ENCODE measurements at regions not wholly inside any gene's neighbourhood (a gene's known extent, or its start where the extent isn't known, plus 50 kb on each side); places are given as distances from the start of the nearest gene placed in this dataset.

DNA sequence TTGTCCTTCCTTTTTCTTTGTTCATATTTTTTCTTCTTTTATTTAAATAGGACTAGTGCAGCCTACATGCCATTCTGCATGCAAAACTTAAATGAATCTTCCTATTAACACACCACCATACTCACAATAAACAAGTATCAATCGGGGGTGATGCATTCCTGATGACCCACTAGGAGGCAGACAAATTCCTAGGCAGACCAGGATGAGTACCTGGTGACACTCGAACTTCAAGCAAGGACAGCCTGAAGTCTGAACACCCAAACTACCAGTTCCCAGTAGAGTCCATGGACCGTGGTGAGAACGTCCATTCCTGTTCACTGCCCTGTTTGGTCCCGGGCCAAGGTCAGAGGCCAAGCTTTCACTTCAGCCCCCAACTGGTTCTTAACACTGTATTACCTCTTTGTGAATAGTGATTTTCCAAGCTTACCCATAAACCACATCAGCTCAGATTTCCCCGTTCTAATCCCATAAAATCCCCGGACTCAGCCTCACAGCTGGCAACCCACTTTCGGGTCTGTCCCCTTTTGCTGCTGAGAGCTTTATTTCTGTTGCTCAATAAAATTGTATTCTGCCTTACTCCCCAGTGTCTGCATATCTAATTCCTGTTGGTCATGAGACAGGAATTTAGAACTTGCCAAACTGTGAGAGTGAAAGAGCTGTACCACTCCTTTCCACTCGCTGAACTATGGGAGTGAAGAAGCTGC is 1286.6 kb downstream of the FSTL5 start:
- ATAC-seq (no peak), DNase-seq (ENCODE audit: low spot score in 2 of 2) (no peak)
- Mint-ChIP-seq H3K9me3 (peaks cover 16% of the 10 kb centered on the region), H3K4me1 (no peaks in the 10 kb centered on the region), H3K36me3 (no peaks in the 10 kb centered on the region), H3K4me3 (no peak overlapping the region), H3K27ac (no peak overlapping the region)

DNA sequence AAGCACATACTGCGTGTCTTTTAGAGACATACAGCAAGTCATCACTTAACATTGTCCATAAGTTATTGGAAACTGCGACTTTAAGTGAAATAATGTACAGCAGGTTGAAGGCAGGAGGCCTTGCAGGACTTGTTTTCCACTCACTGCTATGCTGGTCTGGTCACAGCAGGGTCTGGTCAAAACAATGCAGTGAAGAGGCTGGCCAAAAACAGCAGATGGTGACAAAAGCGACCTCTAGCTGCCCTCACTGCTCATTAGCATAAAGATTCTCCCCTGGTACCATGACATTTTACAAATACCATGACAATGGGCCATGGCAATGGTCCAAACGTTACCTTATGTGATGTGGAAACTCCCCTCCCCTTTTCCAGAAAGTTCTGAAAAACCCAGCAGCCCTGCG is 1283.6 kb downstream of the FSTL5 start:
- H3K27ac Mint-ChIP-seq, result no peak overlapping the region
- no peaks in the 10 kb centered on the region for H3K36me3 Mint-ChIP-seq
- no peaks in the 10 kb centered on the region for H3K4me1 Mint-ChIP-seq
- peaks cover 24% of the 10 kb centered on the region for H3K9me3 Mint-ChIP-seq
- H3K4me3 Mint-ChIP-seq, result no peak overlapping the region
- no peak for ATAC-seq
- no peak for DNase-seq (ENCODE audit: low spot score in 2 of 2)

DNA sequence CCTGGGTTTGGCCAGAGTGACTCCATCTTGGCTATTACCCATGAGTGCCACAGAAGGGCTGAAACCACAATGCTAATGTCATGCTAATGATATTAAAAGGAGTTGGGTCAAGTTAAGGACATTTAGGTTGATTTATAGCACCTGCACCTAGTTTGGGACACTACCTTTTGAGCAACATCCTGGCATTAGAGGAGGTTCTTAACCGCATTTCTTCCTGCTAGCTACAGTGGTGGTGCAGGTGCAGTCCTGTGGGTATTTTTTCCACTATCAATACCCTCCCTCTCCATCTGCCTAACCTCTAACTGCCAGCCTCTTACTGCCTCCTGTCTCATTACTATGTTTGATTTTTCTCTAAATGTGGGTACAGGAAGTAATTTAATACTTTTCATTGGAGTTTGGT is 1276.1 kb downstream of the FSTL5 start:
- Mint-ChIP-seq H3K4me1 (no peaks in the 10 kb centered on the region), H3K27ac (no peak overlapping the region), H3K36me3 (no peaks in the 10 kb centered on the region), H3K9me3 (peaks cover 15% of the 10 kb centered on the region), H3K4me3 (no peak overlapping the region)
- ATAC-seq (no peak), DNase-seq (ENCODE audit: low spot score in 2 of 2) (no peak)

DNA sequence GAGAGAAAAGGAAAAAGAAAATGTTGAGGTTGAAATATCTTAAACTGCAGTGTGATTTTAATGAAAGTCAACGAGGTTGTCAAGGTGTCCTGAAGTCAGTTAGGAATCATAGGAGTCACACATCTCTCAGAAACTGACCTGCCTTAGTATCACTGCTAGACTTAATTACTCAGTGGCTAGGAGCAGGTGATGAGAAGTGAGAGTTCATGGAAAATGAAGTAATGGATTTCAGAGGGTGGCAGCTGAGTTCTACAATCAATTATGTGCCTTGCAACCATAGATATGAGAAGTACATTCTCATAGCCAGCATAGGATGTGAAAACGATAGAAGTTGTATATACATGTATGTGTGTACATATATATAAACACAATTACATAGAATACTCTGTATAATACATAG is 1269.7 kb downstream of the FSTL5 start:
- Mint-ChIP-seq H3K36me3 (no peaks in the 10 kb centered on the region), H3K4me3 (no peak overlapping the region), H3K9me3 (peaks cover 13% of the 10 kb centered on the region), H3K27ac (no peak overlapping the region), H3K4me1 (no peaks in the 10 kb centered on the region)
- ATAC-seq, result no peak
- DNase-seq (ENCODE audit: low spot score in 2 of 2), result no peak

DNA sequence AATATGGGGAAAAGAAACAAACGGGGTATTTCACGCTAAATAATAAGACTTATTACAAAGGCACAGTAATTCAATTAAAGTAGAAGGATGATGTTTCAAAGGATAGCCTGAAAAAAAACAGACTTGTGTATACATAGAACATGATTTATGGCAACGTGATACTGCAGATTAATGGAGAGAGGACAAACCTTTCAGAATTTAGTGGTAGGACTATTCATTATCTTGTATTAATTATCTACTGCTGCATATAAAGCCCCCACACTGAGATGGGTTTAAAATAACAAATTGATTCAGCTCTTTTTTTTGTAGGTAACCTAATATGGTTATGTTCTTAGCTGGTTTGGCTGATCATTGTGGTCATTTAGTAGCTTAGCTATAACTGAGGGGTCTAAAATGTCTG is 1269.0 kb downstream of the FSTL5 start:
- peaks cover 14% of the 10 kb centered on the region for H3K9me3 Mint-ChIP-seq

DNA sequence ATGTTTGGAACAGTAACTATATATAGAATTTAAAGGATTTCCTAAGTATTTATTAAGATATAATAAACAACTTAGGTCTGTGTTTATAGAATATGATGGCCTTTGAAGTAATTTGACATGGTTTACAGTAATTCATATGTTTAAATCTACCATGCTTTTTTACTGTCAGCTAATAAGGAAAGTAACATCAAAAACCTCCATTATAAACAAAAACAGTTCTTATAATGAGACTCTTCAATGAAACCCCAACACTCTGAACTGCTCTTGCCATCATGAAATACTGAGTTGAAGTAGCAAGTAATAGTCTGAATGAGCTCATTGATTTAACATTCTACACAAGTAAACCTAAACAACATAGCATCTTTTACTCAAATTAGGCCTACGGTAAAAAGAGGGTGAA is 1236.5 kb downstream of the FSTL5 start:
- H3K9me3 Mint-ChIP-seq, result peaks cover 20% of the 10 kb centered on the region
- H3K36me3 Mint-ChIP-seq, result no peaks in the 10 kb centered on the region
- ATAC-seq (no peak), DNase-seq (ENCODE audit: low spot score in 2 of 2) (no peak)
- no peaks in the 10 kb centered on the region for H3K4me1 Mint-ChIP-seq
- H3K4me3 Mint-ChIP-seq, result no peak overlapping the region
- H3K27ac Mint-ChIP-seq, result no peak overlapping the region

More for the DNA sequence above, 1269.0 kb downstream of the FSTL5 start:
- Mint-ChIP-seq H3K27ac (no peak overlapping the region), H3K4me1 (no peaks in the 10 kb centered on the region), H3K36me3 (no peaks in the 10 kb centered on the region), H3K4me3 (no peak overlapping the region)
- DNase-seq (ENCODE audit: low spot score in 2 of 2), result no peak
- ATAC-seq, result no peak

DNA sequence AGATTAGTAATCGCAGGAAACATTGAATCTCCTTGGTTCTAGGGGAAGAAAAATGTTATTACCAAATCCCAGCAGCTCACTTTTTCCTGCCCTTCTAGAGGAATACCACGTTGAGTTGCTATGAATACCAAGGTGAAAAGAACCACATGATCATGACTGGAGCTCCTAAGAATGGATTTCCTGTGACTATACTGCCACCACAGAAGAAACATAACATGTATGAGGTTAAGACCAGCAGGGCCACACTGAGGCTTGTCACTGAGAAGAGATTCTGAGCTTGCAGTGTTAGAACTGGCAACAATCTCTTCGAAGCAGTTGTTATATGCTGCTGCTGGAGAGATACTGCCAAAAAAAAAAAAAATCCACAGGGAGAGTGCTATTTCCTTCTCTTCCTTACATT is 1235.3 kb downstream of the FSTL5 start:
- Mint-ChIP-seq H3K27ac (no peak overlapping the region), H3K4me1 (no peaks in the 10 kb centered on the region)

DNA sequence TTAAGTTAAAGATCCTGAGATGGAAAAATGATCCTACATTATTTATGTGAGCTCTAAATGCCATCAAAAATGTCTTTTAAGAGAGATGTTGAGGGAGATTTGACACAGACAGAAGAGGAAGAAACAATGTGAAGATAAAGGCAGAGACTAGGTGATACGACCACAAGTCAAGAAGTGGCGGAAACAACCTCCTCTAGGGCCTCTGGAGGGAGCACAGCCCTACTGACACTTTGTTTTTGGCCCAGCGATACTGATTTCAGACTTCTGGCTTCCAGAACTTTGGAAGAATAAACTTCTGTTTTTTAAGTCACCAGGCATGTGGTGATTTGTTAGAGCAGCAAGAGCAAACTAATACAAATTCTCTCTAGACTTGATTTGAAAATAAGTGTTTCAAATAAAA is 1216.1 kb downstream of the FSTL5 start:
- H3K4me1 Mint-ChIP-seq, result no peaks in the 10 kb centered on the region
- DNase-seq (ENCODE audit: low spot score in 2 of 2), result no peak
- no peaks in the 10 kb centered on the region for H3K36me3 Mint-ChIP-seq
- ATAC-seq, result no peak
- no peak overlapping the region for H3K4me3 Mint-ChIP-seq
- H3K27ac Mint-ChIP-seq, result no peak overlapping the region
- H3K9me3 Mint-ChIP-seq, result peaks cover 18% of the 10 kb centered on the region

More for the DNA sequence above, 1235.3 kb downstream of the FSTL5 start:
- Mint-ChIP-seq H3K36me3 (no peaks in the 10 kb centered on the region), H3K9me3 (peaks cover 20% of the 10 kb centered on the region), H3K4me3 (no peak overlapping the region)
- DNase-seq (ENCODE audit: low spot score in 2 of 2), result no peak
- no peak for ATAC-seq

DNA sequence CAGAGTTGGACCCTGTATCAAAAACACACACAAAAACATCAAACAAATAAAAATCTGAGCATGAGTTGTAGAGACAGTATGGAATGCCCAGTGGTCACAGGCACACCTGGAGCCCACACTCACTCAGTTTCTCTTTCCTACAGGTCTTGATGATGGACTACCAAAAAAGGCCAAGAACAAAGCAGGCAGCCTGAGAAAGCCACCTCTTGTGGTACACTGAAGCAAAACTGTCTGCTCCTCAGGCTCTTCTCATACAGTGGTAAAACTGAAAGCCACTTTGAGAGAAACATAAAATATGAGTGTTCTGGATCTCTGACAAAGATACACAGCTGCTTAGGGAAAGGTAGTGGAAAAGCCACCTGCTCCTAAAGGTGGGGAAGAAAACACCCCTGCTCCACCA is 1206.9 kb downstream of the FSTL5 start:
- ATAC-seq, result no peak
- no peaks in the 10 kb centered on the region for H3K4me1 Mint-ChIP-seq
- H3K4me3 Mint-ChIP-seq, result no peak overlapping the region
- no peaks in the 10 kb centered on the region for H3K36me3 Mint-ChIP-seq
- H3K27ac Mint-ChIP-seq, result no peak overlapping the region
- DNase-seq (ENCODE audit: low spot score in 2 of 2), result no peak
- H3K9me3 Mint-ChIP-seq, result peaks cover 15% of the 10 kb centered on the region

DNA sequence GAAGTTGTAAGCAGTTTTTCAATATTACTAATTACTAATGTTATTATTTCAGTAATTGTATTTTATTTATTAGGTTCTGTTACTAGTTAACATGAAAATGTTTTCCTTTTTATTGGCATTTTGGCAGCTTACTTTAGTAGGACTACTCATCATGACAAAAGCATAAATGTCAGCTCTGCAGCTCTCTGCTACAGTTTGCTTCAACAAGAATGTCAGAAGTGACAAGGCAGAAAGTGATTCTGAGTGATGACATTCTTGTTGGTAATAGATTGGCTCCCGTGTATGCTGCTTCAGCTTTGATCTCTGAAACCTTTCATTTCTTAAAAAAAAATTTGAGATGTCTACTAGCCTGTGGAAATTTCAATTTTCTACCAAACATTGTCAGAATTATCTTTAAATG is 1193.9 kb downstream of the FSTL5 start:
- DNase-seq (ENCODE audit: low spot score in 2 of 2), result no peak
- Mint-ChIP-seq H3K4me3 (no peak overlapping the region), H3K9me3 (peaks cover 17% of the 10 kb centered on the region), H3K36me3 (no peaks in the 10 kb centered on the region), H3K4me1 (no peaks in the 10 kb centered on the region), H3K27ac (no peak overlapping the region)
- no peak for ATAC-seq

DNA sequence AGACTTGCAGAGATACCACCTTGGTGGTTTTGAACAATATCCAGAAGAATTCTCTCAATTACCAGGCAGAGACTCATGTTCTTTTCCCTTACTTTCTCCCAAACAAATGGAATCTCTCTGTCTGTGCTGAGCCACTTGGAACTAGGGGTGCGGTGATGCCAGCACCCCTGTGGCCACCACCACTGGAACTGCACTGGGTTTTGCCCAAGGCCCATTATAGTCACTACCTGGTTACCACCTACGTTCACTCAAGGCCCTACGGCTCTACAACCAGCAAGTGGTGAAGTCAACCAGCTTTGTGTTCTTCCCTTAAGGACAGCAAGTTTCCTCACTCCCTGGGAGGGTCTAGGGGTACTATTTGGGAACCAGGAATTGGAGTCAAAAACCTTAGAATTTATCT is 1183.7 kb downstream of the FSTL5 start:
- no peak overlapping the region for H3K4me3 Mint-ChIP-seq
- peak; percentile 8 for ATAC-seq
- H3K4me1 Mint-ChIP-seq, result no peaks in the 10 kb centered on the region
- H3K27ac Mint-ChIP-seq, result no peak overlapping the region
- H3K36me3 Mint-ChIP-seq, result no peaks in the 10 kb centered on the region
- peaks cover 22% of the 10 kb centered on the region for H3K9me3 Mint-ChIP-seq
- no peak for DNase-seq (ENCODE audit: low spot score in 2 of 2)

DNA sequence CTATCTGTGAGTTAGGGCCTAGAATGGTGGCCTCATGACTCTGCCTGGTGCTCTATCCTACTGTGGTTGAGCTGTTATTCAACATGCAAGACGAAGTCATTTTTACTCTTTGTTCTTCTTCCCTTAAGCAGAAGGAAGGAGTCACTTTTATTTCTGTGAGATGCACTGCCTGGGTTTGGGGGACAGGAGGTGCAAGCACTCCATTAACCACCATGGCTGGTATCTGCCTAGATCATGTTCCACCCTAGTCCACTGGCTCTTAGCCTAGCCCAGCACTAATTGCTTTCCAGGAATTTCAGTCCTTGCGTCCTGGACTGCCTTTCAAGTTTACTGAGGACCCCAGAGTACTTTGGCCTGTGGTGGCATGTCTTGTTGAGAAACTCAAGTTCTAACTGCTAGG is 1182.7 kb downstream of the FSTL5 start:
- no peaks in the 10 kb centered on the region for H3K36me3 Mint-ChIP-seq
- no peak for ATAC-seq

DNA sequence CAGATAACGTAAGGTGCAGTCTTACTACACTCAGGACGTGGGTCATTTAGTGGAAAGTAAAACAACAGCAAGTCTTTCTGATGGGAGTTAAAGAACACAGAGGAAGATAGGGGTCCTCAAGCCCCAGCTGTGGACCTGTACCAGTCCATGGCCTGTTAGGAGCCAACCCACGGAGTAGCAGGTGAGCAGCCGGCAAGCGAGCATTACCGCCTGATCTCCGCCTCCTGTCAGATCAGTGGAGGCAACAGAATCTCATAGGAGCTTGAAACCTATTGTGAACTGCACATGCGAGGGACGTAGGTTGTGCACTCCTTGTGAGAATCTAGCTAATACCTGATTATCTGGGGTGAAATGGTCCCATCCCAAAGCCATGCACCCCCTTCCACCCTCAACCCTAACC is 1180.8 kb downstream of the FSTL5 start:
- ATAC-seq (no peak), DNase-seq (ENCODE audit: low spot score in 2 of 2) (no peak)
- Mint-ChIP-seq H3K4me3 (no peak overlapping the region), H3K4me1 (no peaks in the 10 kb centered on the region), H3K36me3 (no peaks in the 10 kb centered on the region), H3K27ac (no peak overlapping the region), H3K9me3 (peaks cover 25% of the 10 kb centered on the region)

More for the DNA sequence above, 1182.7 kb downstream of the FSTL5 start:
- Mint-ChIP-seq H3K4me1 (no peaks in the 10 kb centered on the region), H3K9me3 (peaks cover 22% of the 10 kb centered on the region), H3K4me3 (no peak overlapping the region), H3K27ac (no peak overlapping the region)
- no peak for DNase-seq (ENCODE audit: low spot score in 2 of 2)

DNA sequence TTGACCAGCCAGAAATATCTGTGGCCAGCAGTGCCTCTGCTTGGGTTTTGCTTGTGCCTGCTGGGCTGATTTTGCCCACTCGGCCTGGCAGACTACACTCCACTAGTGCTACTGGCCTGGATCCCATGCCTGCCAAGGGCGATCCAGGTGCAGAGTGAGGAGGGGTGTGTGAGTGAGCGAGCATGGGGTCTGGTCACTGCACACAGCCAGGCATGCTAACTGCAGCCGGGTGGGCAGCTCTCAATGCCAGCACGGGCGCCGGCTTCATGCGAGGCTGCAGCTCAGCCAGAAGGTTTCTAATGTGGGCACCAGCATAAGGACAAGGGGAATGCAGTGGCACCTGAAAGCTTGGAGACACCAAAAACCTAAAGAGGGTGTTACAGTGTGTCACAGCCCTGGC is 1161.4 kb downstream of the FSTL5 start:
- Mint-ChIP-seq H3K36me3 (no peaks in the 10 kb centered on the region), H3K27ac (no peak overlapping the region), H3K4me3 (no peak overlapping the region), H3K4me1 (no peaks in the 10 kb centered on the region), H3K9me3 (peaks cover 15% of the 10 kb centered on the region)
- ATAC-seq (no peak), DNase-seq (ENCODE audit: low spot score in 2 of 2) (no peak)

DNA sequence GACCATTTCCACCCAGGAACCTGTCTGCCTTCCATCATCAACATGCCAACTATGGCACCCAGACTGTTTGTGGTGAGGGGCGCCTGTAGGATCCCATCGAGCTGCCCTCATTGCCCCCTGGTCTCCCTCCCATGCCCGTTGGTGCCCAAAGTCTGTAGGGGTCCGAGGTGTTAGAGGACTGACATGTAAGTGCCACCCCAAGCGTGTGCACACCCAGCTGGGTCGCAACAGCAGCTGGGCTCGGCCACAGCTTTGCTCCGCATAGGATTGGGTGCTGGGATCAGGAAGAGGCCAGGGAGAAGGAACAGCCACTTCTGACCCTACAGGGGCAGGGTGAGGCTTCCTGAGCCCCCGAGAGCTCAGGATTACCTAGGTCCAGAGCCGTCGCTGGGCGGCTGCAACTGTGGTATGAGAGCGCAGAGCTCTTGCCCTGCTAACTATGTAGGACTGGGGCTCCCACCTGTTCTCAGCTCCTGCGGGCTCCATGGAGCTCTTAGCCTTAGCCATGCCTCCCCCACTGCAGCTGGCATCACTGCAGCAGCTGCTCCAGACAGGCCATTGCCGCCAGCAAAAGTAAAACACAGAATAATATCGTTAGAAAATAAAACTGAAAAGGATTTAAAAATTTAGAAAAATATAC is 1160.3 kb downstream of the FSTL5 start:
- ATAC-seq, result peak; percentile 26
- H3K9me3 Mint-ChIP-seq, result peaks cover 15% of the 10 kb centered on the region
- H3K4me3 Mint-ChIP-seq, result no peak overlapping the region
- H3K4me1 Mint-ChIP-seq, result no peaks in the 10 kb centered on the region
- no peak for DNase-seq (ENCODE audit: low spot score in 2 of 2)
- H3K36me3 Mint-ChIP-seq, result no peaks in the 10 kb centered on the region
- no peak overlapping the region for H3K27ac Mint-ChIP-seq

DNA sequence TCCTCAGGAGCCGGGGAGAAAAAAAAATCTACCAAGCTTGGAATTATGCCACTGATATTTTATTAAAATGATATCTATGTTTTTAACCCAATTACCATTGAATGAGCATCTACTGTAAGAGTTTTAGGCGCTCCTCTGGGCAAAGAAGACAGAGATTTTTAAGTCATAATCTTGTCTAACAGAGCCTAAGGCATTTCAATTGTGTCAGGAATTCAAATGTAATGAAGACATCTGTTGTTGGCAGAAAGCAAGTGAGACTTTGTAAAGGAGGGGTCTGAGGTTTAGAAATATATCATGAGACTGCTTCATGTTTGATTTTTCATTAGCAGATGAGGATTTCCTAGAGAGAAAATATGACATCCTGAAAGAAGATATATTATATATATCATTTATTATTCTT is 1158.1 kb downstream of the FSTL5 start:
- Mint-ChIP-seq H3K9me3 (peaks cover 18% of the 10 kb centered on the region), H3K4me1 (no peaks in the 10 kb centered on the region), H3K36me3 (no peaks in the 10 kb centered on the region), H3K27ac (no peak overlapping the region), H3K4me3 (no peak overlapping the region)
- no peak for ATAC-seq
- no peak for DNase-seq (ENCODE audit: low spot score in 2 of 2)
